Neural progenitor cell (in vitro differentiated cells): ENCODE measurements at regions not wholly inside any gene's neighbourhood (a gene's known extent, or its start where the extent isn't known, plus 50 kb on each side); places are given as distances from the start of the nearest gene placed in this dataset.

ENCODE experiments used
- EZH2 ChIP-seq: fragments of 200-600 bp; sonication (generic); IDR thresholded peaks from 2 replicates; pipeline ENCODE4 v1.6.1; 2017; ENCODE audit warnings: antibody characterized with exemption, mild to moderate bottlenecking, moderate library complexity
- EZH2phosphoT487 ChIP-seq: fragments of 200-600 bp; sonication (generic); IDR thresholded peaks from 2 replicates; pipeline ENCODE4 v1.6.1; 2017; ENCODE audit warnings: antibody characterized with exemption
- TF ChIP-seq, protein P1 (sequence below): fragments of 200-600 bp; sonication (generic); IDR thresholded peaks from 2 replicates; pipeline ENCODE4 v1.5.1; 2017; ENCODE audit warnings: antibody characterized with exemption, mild to moderate bottlenecking

DNA sequence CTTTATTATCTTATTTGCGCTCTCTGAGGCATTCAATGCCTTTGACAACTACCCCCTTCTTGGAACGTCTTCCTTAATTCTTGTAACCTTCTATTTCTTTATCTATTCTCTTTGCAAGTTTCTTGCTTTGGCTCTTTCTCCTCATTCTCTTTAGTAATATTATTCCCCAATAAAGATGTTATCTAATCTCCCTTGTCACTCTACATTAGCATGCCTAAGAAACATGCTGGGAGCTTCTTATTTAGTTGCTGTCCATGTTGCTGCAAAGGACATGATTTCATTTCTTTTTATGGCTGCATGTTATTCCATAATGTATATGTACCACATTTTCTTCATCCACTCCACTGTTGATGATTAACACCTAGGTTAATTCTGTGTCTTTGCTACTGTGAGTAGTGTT lies 113.7 kb downstream of the RDH14 start:
- TF ChIP-seq, protein P1, sequence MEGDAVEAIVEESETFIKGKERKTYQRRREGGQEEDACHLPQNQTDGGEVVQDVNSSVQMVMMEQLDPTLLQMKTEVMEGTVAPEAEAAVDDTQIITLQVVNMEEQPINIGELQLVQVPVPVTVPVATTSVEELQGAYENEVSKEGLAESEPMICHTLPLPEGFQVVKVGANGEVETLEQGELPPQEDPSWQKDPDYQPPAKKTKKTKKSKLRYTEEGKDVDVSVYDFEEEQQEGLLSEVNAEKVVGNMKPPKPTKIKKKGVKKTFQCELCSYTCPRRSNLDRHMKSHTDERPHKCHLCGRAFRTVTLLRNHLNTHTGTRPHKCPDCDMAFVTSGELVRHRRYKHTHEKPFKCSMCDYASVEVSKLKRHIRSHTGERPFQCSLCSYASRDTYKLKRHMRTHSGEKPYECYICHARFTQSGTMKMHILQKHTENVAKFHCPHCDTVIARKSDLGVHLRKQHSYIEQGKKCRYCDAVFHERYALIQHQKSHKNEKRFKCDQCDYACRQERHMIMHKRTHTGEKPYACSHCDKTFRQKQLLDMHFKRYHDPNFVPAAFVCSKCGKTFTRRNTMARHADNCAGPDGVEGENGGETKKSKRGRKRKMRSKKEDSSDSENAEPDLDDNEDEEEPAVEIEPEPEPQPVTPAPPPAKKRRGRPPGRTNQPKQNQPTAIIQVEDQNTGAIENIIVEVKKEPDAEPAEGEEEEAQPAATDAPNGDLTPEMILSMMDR = no peak
- TF ChIP-seq EZH2phosphoT487 = no peak
- TF ChIP-seq EZH2 = no peak
